Sigmoid colon (tissue), 3 donors: ENCODE measurements at regions not wholly inside any gene's neighbourhood (a gene's known extent, or its start where the extent isn't known, plus 50 kb on each side); places are given as distances from the start of the nearest gene placed in this dataset.

Source experiments
- POLR2A ChIP-seq, 2 donors: fragments of 450-650 bp; IDR thresholded peaks; one replicate each; pipeline ENCODE4 v1.6.1; 2016; ENCODE audit warnings: antibody characterized with exemption in 2 of 2, mild to moderate bottlenecking in 2 of 2, moderate library complexity in 2 of 2
- TF ChIP-seq, protein P1 (sequence below), 4 experiments: fragments of 450-650 bp in 3 of 4; fragments of 200-600 bp in 1 of 4; IDR thresholded peaks; one replicate each; pipeline ENCODE4 v1.5.1; 2016 to 2019; ENCODE audit warnings: antibody characterized with exemption in 4 of 4, mild to moderate bottlenecking in 3 of 4, moderate library complexity in 2 of 4

DNA sequence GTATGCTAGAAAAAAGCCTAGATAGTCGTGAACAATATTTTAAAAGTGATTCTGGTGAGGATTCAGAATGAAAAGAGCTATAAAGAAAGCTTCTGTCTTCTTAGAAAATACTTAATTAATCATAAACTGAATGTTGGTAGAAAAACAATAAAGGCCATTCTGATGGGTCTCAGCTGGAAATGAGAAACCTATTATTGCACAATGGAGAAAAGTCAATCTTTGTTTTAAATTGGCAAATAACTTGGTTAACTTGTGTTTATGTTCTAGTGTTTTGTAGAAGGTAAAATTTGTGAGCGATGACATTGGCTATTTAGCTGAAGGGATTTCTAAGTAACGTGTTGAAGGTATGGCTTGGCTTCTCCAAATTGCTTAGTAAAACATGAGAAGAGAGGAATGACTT lies 74.1 kb upstream of the TMED7 start:
- TF ChIP-seq, protein P1, sequence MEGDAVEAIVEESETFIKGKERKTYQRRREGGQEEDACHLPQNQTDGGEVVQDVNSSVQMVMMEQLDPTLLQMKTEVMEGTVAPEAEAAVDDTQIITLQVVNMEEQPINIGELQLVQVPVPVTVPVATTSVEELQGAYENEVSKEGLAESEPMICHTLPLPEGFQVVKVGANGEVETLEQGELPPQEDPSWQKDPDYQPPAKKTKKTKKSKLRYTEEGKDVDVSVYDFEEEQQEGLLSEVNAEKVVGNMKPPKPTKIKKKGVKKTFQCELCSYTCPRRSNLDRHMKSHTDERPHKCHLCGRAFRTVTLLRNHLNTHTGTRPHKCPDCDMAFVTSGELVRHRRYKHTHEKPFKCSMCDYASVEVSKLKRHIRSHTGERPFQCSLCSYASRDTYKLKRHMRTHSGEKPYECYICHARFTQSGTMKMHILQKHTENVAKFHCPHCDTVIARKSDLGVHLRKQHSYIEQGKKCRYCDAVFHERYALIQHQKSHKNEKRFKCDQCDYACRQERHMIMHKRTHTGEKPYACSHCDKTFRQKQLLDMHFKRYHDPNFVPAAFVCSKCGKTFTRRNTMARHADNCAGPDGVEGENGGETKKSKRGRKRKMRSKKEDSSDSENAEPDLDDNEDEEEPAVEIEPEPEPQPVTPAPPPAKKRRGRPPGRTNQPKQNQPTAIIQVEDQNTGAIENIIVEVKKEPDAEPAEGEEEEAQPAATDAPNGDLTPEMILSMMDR (IDR thresholded peaks at IDR 0.05): no peak
- TF ChIP-seq POLR2A (IDR thresholded peaks at IDR 0.05): no peak
